Transverse colon (tissue), 3 donors: ENCODE measurements at regions not wholly inside any gene's neighbourhood (a gene's known extent, or its start where the extent isn't known, plus 50 kb on each side); places are given as distances from the start of the nearest gene placed in this dataset.

Experiments used
- EP300 ChIP-seq: sonication (generic); formaldehyde crosslinking; IDR thresholded peaks from one replicate; pipeline ENCODE4 v1.6.1; 2017; ENCODE audit warnings: antibody characterized with exemption, low read depth
- POLR2AphosphoS5 ChIP-seq, 3 donors: sonication (generic); formaldehyde crosslinking; IDR thresholded peaks; one replicate each; pipeline ENCODE4 v1.6.1; 2016; ENCODE audit warnings: antibody characterized with exemption in 3 of 3

DNA sequence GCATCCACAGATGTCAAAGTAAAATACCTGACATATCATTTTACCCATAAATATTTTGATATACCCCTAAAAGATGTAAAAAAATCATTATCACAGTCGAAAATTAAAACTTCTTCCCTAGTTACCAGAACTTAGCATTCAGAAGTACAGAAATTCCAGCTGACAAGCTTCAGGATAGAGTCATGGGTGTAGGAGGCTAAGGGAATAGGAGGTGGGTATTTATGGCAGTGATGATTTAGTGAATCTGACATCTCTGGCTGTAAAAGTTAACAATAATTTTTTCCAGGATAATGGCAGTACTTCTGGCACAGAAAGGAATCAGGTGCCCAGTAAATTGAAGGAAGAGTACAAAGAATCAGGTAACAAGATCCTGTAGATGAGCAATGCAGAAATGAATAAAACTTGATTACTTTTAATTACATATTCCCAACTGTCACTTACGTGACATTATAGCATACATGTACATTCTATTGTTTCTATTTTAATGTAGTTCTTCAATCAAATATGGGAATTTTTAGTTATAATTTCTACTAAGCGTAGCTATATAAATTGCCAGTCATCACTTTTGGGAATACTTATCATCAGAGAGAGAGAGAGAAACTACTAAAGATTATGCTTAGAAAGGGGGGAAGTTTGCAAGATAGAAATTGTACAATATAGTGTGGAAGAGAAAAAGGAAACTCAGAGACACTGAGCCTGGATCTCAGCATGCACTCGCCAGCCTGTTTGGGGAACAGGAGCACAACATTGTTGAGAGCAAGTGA is 143.4 kb downstream of the TMEM144 start:
- TF ChIP-seq EP300 (no peak), POLR2AphosphoS5 (IDR thresholded peaks at IDR 0.05) (no peak)
